Bronchial epithelial cell (primary cell): ENCODE measurements at regions not wholly inside any gene's neighbourhood (a gene's known extent, or its start where the extent isn't known, plus 50 kb on each side); places are given as distances from the start of the nearest gene placed in this dataset.
"Not testable (repeated sequence)": the region's sequence is repeated elsewhere in the genome, so short reads cannot be mapped to it uniquely, and the experiment has no call there.

ENCODE experiments used
- DNase-seq: peaks from one replicate; pipeline ENCODE4 v3.0.0-alpha.2; 2010; ENCODE audit warnings: low read depth
- FAIRE-seq: peaks from 2 replicates; lab custom pipeline; 2011; peaks lifted over from hg19 to GRCh38; lab: Jason Lieb, UNC
- H3K27me3 ChIP-seq: 2 replicates; pipeline ENCODE4 v1.5.1; 2011; ENCODE audit warnings: low read length; ENCODE audit not compliant: control insufficient read depth, insufficient read depth
- H3K36me3 ChIP-seq: 2 replicates; pipeline ENCODE4 v1.5.1; 2011; ENCODE audit warnings: low read length; ENCODE audit not compliant: control insufficient read depth, insufficient read depth
- H3K4me3 ChIP-seq: 2 replicates; pipeline ENCODE4 v1.5.1; 2011; ENCODE audit warnings: mild to moderate bottlenecking, low read depth, low read length, control low read depth
- TF ChIP-seq, protein P1 (sequence below): IDR thresholded peaks from 2 replicates; pipeline ENCODE4 v1.5.1; 2011; ENCODE audit warnings: mild to moderate bottlenecking, moderate library complexity, low read length, control low read depth, inconsistent platforms; ENCODE audit not compliant: insufficient read depth, severe bottlenecking

DNA sequence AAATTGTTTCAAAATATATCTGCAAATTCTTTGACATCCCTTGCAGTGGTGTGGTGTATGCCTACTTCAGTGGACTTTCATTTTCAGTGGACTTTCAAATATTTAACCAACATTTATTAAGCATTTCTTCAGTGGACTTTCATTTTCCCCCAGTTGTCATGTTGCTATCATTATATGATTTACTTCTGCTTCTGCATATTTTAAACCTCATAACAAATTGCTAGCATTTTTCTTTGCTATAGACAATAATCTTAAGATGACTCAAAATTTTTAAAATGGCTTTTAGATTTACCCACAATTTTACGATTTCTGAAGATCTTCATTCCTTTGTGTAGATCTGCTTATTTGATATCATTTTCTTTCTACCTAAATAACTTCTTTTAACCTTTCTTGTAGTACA, 592.7 kb upstream of the SLC35B3 start:
- Histone ChIP-seq H3K4me3 (no peak overlapping the region), H3K36me3 (no peaks in the 10 kb centered on the region), H3K27me3 (no peaks in the 10 kb centered on the region)
- FAIRE-seq (no peak), DNase-seq (no peak)
- TF ChIP-seq, protein P1, sequence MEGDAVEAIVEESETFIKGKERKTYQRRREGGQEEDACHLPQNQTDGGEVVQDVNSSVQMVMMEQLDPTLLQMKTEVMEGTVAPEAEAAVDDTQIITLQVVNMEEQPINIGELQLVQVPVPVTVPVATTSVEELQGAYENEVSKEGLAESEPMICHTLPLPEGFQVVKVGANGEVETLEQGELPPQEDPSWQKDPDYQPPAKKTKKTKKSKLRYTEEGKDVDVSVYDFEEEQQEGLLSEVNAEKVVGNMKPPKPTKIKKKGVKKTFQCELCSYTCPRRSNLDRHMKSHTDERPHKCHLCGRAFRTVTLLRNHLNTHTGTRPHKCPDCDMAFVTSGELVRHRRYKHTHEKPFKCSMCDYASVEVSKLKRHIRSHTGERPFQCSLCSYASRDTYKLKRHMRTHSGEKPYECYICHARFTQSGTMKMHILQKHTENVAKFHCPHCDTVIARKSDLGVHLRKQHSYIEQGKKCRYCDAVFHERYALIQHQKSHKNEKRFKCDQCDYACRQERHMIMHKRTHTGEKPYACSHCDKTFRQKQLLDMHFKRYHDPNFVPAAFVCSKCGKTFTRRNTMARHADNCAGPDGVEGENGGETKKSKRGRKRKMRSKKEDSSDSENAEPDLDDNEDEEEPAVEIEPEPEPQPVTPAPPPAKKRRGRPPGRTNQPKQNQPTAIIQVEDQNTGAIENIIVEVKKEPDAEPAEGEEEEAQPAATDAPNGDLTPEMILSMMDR: no peak

DNA sequence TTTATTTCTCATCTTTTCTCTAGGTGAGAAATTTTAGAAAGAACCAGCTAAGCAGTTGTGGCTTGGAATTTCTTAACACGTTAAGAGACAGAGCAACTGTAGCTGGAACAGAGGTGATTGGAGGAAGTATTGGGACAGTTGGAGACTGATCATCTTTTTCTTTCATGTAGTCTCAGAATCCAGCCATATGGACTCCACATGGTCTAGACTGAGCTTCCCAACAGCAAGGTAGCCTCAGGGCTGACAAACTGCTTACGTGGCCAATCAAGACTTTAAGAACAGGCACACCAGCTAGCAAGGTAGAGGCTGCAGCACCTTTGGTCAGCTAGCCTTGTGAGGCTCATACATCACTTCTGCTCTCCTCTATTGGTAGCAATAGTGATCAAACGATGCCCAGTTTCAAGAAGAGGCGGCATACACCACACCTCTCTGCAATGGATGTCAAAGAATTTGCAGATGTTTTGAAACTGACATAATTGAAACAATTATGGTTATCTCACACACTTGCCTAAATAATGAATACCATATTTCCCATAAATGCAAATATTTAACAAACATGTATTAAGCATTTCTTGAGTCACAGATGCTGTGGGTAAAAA, 590.5 kb upstream of the SLC35B3 start:
- Histone ChIP-seq H3K4me3 (no peak overlapping the region), H3K27me3 (no peaks in the 10 kb centered on the region), H3K36me3 (no peaks in the 10 kb centered on the region)
- FAIRE-seq (no peak), DNase-seq (no peak)
- TF ChIP-seq, protein P1: no peak

DNA sequence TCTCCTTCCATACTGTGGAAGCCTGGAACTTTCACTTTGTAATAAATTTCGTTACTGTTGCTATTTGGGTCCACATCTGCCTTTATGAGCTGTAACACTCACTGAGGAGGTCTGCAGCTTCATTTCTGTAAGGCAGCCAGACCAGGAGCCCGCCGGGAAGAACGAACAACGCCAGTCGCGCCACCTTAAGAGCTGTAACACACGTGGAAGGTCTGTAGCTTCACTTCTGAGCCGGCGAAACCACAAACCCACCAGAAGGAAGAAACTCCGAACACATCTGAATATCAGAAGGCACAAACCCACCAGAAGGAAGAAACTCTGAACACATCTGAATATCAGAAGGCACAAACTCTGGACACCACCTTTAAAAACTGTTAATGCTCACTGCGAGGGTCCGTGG, 589.9 kb upstream of the SLC35B3 start:
- Histone ChIP-seq H3K27me3 (no peaks in the 10 kb centered on the region), H3K36me3 (no peaks in the 10 kb centered on the region), H3K4me3 (no peak overlapping the region)
- TF ChIP-seq, protein P1: no peak
- DNase-seq (no peak), FAIRE-seq (no peak)

DNA sequence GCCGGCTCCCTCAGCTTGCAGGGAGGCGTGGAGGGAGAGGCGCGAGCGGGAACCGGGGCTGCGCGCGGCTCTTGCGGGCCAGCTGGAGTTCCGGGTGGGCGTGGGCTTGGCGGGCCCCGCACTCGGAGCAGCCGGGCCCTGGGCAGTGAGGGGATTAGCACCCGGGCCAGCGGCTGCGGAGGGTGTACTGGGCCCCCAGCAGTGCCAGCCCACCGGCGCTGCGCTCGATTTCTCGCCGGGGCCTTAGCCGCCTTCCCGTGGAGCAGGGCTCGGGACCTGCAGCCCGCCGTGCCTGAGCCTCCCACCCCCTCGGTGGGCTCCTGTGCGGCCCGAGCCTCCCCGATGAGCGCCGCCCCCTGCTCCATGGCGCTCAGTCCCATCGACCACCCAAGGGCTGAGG, 588.9 kb upstream of the SLC35B3 start:
- DNase-seq, H3K36me3 ChIP-seq, H3K27me3 ChIP-seq, FAIRE-seq, H3K4me3 ChIP-seq: not testable (repeated sequence)

DNA sequence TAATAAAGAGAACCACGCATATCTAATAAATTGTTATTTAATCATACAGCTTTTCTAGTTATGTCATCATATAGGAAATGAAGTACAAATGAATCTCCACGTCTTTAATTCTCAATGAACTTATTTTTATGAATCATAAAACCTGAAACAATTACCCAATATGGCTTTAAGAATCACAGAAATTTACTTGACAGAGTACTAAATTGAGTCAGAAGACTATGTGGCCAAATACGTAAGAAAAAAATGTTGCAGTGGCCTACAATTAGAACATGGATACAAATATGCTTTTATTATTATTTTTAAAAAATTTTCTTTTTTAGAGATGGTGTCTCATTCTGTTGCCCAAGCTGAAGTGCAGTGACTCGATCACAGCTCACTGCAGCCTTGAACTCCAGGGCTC, 584.7 kb upstream of the SLC35B3 start:
- Histone ChIP-seq H3K27me3 (no peaks in the 10 kb centered on the region), H3K36me3 (no peaks in the 10 kb centered on the region), H3K4me3 (no peak overlapping the region)
- FAIRE-seq (no peak), DNase-seq (no peak)
- TF ChIP-seq, protein P1: no peak

DNA sequence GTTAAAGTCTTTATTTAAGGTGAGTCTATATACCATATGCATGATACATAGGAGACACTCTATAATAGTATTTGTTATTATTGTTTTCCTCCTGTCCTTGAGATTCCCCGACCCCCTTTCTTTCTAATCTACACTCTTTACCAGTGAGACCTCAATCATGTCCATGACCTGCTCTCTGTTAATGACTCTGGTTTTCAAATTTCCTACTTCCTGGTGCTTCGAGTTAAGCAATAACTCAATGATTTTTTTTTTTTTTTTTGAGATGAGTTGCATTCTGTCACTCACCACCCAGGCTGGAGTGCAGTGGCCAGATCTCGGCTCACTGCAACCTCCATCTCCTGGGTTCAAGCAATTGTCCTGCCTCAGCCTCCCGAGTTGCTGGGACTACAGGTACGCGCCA, 574.6 kb upstream of the SLC35B3 start:
- TF ChIP-seq, protein P1: no peak
- Histone ChIP-seq H3K4me3 (no peak overlapping the region), H3K27me3 (no peaks in the 10 kb centered on the region), H3K36me3 (no peaks in the 10 kb centered on the region)
- DNase-seq: no peak
- FAIRE-seq: no peak
